A172 (cell line): ENCODE measurements at regions not wholly inside any gene's neighbourhood (a gene's known extent, or its start where the extent isn't known, plus 50 kb on each side); places are given as distances from the start of the nearest gene placed in this dataset.

Experiments
- DNase-seq: peaks from one replicate; pipeline ENCODE4 v3.0.0-alpha.2; 2015; ENCODE audit warnings: low spot score

DNA sequence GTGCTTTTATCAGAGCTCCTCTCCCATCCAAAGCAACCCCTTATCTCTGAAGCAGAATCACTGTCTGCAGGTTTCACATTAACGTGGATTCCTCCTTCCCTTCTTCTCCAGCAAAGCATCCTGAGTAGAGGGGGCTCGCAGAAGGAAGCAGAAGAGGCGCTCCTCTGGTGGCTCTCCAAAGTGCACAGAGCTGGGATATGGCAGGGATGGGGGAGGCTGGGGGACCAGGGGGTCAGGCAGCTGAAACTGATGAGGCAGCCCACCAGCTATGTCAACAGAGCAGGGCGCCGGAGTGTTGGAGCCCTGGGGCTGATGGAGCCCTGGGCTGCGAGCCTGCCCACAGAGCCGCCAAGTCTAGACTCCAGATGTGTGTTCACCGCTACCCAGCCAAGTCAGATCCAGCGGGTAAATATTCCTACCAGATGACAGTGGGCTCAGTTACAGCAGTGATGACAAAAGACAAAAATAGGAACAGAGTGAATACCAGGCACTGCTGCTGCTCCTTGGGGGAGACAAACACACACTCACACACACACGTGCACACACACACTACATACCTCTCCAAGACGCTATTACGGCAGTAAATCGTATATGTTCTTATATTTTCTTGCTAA is 678.3 kb upstream of the ID2 start:
- DNase-seq: no peak

DNA sequence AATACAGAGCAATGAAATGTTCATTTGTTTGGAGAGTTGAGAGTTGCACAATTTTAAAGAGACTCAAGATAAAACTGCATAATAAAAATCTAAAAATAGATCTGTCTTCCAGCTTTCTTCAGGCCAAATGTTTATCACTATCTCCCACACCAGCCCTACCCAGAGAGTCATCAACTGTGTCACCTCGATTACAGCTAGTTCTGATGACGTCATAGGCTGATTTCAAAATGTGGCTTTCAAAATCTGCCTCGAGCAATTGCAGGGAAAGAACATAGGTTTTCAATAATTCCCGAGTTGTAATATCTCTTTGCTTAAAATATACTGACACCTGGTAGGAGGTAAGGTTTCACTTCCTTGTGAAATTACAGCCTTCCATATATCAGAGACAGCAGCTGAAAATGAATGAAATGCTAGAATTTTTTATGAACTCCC is 677.6 kb upstream of the ID2 start:
- DNase-seq: peak; percentile 74

DNA sequence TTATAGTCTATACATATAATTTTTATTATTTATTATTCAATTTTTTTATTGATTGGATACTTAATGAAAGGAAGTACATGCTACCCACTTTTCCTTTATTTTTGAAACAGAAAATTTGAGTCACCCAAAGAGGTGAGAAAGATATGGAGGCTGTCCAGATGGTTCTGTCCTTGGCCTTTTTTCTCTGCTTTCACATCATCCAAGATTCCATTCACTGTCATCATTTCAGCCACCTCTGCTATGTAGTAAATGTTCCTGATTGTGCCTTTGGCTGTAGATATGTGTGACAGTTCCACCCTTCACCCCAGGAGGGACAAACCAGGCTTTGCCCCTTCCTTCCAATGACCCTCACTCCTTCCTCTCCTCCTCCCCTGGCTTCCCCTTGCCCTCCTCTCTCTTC is 675.7 kb upstream of the ID2 start:
- no peak for DNase-seq

DNA sequence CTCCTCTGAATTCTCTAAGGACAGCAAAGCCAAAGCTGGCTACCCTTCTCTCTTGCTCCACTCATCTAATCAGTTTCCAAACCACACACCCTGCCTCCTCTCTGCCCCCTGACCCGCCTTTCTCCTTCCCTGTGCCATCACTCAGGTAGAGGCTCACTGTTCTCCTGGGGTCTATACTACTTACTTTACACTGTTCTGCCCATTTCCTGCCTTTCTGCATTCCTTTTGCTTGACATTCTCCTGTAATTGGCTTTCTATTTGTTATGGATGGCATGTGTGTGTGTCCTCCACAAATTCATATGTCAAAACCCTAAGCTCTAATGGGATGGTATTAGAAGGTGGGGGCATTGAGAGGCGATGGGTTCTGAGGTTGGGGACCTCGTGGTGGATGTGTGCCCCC is 675.2 kb upstream of the ID2 start:
- DNase-seq: no peak

DNA sequence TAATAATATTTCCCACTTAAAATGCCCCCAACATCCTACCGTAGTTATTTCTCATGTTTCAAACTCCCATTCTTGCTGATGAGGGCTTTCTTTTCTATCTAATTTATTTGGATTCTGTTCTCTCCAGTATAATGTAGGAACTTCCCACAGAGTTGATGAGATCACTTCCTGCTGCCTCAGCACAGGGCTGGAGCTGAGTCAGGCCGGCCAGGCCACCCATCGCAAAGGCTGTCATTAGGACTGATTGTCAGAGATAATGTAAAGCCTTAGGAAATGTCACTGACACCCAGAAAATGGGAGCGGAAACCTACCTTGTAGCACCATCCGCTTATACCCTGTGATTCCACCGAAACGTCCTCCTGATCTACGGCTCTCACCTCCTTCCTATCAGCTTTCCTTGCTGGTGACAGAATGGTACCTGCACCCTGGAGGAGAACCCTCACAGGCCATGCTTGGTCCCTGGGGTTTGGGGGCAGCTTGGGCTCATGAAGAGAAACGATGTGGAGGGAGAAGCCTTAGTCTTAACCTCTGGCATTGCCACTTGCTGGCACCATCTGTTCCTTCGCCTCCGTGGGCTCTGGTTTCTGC is 672.8 kb upstream of the ID2 start:
- DNase-seq: peak; percentile 62

DNA sequence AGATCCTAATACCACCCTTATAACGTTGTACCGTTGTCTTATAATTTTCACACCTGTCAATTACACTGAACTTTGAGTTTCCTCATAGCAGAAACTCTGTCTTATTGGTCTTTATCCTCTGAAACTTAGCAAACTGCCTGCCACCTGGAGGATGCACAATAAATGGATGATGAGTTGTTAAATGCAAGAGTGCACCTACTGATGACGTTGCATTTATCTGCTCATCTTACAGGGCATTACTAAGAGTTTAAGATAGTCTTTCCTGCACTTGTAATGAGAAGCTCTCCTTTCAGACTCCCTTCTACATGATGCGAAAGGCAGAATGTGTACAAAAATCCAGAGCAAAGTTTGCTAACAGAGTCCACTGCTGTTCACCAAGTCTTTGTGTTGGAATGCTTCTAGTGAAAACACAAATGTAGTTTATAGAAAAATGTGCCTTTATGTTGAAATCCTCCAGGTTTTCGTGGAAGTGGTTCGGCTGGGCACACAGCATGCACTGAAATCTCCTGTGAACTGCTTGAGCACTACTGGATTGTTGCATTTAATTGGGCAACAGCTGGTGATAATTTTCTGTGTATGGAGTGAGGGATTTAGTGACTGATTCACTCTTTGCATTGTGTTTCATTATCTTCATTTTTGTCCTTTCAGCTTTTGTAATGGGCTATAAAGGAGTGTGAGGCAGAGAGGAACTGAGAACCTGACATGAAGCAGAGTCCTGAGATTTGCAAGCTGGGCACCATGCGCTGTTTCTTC is 665.8 kb upstream of the ID2 start:
- no peak for DNase-seq

DNA sequence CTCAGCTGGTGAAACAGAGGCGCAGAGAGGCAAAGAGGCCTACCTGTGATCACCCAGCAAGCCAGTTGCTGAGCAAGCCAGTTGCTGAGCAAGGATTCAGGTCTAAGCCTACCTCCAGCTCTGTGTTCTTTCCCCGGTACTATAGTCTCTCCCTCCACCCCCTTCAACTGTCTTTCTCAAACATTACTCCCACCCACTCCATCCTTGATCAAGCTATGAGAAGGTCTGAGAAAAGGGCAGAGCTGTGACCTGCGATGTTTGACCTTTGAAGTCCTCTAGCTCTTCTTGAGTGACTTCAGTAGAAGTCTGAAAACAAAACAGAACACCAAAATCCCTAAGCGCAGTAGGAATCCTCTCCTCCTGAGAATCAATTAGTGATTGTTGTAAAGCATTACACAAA is 665.2 kb upstream of the ID2 start:
- DNase-seq: no peak

DNA sequence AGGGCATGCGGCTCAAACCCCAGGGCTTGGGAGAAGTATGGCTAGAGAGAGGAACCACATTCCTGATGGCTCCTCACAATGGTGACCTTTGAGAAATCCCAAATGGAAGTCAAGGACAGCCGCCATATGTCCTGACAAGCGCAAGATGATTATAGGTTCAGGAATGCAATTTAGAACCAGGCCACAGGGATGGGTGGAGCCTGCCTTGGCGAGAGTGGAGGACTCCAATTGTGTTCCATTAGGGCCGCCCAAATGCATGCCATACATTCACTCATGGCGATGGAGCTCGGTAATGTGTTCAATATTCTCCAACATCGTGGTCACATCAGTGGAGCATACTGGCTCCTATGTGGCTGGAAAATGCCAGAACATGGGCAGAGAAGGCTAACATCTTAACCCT is 662.9 kb upstream of the ID2 start:
- no peak for DNase-seq

DNA sequence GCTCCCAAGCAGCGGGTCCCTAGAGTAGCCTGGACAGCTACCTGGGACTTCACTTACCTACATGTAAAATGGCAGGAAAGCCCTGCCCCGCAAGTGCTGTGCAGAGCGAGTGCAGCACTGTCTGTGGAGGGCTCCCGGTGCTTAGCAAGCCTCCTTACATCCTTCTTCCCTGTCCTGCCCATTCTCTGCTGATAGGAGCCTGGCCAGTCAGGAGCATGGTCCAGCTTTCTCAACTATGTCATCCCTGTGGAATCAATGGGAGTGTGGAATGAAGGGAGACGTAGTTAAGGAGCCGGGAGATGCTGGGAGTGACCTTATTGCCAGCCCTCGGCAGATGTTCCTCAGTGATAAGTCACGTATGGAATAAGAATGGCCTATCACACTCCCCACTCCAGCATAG is 661.9 kb upstream of the ID2 start:
- no peak for DNase-seq

DNA sequence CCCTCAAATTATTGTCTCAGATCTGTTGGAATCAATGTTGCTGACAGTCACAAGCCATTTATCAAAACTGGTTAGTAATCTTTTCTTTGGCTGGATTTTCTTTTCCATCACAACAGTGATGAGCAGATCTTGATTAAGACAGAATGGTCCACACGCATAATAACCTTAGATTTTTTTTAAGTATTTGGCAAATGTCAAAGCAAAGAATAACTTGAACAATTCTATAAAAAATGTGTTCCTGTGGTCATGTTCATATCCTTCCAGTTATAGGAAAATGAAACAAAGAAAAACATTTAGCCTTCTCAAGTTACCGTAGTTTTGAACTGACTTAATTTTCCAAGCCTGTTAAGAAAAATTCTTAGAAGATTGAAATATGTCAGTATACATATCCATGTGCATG is 659.9 kb upstream of the ID2 start:
- no peak for DNase-seq

DNA sequence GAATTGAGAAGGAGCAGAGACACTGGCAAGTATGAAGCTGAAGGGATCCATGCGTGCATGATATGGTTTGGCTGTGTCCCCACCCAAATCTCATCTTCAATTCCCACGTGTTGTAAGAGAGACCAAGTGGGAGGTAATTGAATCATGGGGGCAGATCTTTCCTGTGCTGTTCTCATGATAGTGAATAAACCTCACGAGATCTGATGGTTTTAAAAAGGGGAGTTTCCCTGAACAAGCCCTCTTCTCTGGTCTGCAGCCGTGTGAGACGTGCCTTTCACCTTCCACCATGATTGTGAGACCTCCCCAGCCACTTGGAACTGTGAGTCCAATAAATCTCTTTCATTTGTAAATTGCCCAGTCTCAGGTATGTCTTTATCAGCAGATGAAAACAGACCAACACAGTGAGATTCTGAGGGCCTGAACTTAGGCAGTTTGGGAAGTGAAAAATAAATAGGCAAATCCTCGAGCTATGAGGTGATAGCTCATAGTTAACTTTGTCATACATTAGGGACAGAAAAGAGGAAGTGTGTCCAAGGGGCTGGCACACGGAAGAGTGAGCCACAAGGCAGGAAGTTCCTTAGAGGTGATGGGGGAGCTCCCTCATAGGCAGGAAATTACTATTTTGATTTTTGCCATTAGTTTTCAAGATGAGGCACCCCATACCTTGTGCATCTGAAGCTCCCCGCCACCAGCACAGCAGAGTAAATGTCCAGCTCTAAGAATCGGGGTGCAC is 658.8 kb upstream of the ID2 start:
- DNase-seq: no peak

DNA sequence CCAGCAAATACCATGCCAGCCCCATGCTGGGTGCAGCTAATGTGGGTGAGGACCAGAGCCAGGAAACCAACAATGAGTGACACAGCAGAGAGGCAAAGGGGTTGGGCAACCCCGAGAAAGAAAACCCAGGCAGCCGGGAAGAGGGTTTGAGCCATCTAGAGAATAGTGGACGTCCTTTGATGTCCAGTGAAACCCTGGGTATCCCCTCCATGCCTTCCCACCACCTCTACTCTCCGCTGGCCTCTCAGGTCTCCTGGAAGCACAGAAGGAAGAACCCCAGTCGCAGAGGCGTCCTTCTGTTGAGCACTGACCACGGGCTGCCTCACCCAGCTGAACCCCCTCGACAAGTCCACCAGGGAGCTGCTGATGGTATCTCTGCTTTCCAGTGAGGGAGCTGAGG is 657.4 kb upstream of the ID2 start:
- DNase-seq: no peak

DNA sequence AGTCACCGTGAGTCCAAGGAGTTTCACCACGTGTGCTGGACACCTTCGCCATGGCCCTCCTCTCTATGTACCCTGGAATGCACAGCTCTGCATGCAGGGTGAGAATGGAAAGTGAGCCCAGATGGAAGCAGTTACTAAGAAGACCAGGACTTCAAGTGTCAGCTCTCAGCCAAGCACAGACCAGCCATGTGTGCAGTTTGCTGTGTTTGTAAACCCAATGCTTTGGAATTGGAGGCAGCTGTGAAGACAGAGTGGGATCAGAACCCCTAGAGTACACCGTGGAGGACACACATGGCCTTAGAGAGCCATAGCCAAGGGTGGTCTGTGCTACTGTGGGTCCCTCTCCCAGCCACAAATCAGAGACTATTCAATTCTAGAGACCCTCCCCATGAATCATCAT is 655.5 kb upstream of the ID2 start:
- DNase-seq: no peak

DNA sequence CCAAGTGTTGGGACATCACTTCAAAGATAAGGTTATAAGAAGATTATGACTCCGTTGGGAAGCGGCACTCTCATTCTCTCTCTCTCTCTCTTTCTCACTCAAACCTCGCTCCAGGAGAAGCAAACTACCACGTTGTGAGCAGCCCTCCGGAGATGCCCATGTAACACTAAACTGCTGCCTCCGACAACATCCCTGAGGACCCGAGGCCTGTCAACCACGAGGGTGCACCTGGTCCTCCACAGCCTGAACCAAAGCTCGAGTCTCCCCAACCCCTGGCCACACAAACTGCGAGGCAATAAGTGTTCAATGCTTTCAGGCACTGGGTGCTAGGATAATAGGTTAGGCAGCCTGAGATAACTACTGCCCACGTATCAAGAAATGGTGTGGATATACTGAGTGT is 654.5 kb upstream of the ID2 start:
- DNase-seq: no peak

DNA sequence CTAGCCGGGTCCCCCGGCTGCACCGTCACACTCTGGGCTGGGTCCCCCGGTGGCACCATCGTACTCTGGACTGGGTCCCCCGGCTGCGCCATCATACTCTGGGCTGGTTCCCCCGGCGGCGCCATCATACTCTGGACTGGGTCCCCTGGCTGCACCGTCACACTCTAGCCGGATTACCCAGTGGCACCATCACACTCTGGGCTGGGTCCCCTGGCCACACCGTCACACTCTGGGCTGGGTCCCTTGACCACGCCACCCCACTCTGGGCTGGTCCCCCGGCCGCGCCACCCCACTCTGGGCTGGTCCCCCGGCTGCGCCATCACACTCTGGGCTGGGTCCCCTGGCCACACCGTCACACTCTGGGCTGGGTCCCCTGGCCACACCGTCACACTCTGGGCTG is 653.8 kb upstream of the ID2 start:
- DNase-seq: no peak

DNA sequence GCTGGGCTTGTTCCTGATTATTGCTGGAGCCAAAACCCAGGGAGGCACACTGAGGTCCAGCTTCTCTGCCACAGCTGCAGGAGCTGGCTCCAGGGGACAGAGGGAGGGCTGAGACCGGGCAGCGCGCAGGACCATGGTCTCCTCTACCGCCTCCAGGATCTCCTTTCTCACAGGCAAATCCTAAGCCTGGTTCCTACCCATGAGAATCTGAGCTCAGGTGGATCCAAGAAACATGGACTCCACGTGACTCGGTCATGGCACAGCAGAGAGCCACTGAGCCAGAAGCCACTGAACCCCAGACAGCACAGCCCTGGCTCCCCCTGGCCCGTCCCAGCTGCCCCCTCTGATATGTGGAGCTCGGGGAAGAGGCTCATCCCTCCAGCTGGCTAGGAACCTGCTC is 653.4 kb upstream of the ID2 start:
- no peak for DNase-seq

DNA sequence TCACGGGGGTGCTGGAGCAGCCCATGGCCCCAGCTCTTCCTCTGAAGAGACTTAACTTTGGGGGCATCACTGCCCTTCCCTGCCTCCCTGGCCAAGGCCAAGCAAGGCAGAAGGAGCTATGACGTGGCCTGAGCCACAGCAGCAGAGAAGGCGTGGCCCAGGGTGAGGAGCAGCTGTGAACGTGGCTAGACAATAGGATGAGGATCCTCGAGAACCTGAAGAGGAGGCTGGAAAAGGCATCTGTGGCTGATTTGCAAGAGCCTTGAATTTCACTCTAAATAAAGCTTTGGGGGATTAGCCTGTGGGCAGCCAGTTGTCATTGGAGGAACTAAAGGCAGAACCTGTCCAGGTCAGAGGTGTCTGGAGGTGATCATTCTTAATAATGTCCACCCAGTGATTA is 652.9 kb upstream of the ID2 start:
- DNase-seq: no peak

DNA sequence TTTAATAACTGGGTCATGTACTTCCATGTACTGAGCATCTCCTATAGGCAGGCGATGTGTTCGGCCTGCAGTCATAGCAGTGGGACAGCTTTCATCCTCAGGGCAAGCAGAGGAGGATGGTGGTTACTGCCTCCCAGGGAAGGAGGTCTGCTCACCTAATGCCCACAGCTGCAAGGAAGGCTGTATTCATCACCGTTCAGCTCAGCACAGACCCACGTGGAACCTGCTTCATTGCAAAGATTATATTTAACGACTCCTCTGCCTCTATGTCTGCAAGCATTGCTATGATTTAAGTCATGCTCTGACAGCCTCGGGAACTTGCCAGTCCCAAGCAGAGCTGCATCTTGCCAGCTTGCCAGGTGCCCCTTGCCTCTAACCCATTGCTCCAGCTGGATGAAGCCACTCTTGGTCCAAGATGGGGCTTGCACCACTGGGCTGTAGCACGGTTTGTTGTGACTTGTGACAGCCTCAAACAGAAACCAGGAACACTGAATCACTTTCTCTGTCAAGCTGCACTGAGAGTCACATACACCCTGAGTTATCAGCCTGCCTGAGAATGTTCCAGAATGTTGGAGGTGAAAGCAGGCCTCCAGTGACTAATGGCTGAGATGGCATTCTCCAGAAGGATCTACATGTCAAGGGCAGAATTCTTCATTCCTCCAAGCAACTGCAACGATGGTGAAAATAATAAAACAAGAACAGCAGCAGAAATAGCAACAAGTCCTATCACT is 651.1 kb upstream of the ID2 start:
- DNase-seq: no peak

DNA sequence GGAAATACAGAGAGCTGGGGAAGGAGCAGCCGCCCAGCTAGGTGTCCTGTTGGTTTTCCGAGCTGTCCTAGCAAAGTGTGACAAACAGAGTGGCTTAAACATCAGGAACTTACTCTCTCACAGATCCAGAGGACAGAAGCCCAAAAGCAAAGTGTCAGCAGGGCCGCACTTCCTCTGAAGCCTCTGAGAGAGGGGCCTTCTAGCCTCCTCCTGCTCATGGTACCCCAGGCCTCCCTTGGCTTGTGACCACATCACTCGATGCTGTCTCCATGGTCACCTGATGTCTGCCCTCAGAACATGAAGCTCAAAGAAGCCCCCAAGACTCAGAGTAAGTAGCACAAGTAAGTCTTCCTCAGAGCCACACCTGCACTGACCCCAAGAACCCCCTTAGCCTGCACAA is 650.5 kb upstream of the ID2 start:
- no peak for DNase-seq

DNA sequence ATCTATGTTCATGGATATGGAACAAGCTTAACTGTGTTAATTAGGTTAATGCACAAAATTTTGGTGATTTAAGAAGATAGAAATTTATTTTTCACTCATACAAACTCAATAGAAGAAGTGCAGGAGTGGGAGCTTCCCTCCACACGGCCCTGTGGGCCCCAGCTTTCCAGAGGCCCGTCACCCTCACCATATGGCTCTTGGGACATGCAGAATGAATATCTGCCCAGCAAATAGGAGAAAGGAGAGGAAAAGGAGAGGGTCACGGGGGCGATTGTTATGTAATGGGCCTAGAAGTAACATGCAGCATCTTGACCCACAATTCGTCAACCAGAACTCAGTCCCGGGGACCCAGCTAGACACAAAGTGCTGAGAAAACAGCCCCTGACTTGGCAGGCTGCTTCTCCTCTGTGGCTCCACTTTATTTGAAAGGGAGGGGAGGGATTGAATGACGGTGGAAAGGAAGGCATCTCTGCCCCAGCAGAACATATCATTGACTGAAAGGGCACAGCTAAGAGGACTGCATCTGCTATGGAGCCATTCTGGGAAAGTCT is 648.2 kb upstream of the ID2 start:
- no peak for DNase-seq

DNA sequence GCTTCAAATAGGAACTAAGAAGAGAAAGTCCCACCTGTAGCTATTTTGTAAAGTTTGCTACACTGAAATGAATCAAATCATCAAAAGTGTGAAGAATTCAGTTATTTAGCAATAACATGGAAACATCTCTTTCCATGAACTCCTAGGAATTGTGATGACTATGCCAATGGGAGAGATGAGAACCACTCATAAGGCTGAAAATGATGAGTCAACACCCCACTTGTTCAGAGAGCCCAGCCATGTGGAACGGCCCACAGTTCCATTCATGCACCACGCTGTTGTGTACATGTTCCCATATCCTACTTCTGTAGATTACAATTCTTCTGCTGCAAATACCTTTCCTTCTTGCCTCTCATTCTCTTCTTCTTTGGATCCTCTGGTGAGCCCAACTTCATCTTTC is 645.5 kb upstream of the ID2 start:
- DNase-seq: no peak

DNA sequence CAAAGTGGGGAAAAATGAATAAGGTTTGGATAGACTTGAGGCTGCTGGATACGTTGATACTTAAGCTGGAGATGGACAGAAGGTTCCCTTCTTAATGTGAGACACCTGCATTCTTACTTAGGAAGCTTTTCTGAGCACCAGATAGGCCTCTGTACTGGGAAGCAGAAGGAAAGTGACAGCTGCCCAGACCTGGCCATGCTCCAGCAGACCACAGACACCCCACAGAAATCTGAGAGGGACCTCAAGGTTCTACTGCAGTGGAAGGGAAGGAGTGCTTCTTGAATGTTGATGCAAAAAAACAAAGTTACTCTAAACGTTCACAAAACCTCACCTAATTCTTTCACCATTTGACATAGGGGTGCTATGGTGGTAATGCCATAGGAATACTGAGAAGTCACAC is 642.1 kb upstream of the ID2 start:
- DNase-seq: no peak
